GM19099 (cell line): ENCODE measurements at regions not wholly inside any gene's neighbourhood (a gene's known extent, or its start where the extent isn't known, plus 50 kb on each side); places are given as distances from the start of the nearest gene placed in this dataset.

Source experiments
- POLR2A ChIP-seq: IDR thresholded peaks from 3 replicates; pipeline ENCODE4 v1.6.1; 2011; ENCODE audit warnings: low read depth; ENCODE audit not compliant: insufficient read length; ENCODE audit errors: extremely low read depth

DNA sequence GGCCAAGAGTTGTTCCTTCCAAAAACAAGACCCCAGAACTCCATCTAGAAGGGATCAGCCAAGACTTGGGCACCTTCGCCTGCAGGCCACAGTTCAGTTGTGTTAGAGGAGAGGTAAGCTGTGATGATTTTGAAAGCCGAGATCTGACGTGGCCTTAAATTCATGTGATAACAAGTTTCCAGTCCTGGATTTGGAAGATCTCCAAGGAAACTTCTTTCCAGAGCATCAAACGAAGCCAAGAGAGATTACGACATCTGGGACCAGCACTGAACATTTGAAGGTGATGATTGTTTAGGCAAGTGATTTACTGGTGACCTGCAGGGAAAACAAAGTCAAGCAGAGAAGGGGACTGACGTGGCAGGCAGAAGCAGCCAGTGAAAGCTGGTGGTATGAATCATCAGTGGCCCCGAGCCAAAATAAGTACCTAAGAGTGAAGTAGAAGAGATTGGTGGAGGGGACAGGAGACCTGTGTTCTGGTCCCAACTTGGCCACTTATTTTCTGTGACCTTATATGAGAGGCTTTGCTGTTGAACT is 339.0 kb upstream of the PROK2 start:
- TF ChIP-seq POLR2A, result no peak

GRCh38 chr3:72120806-72121778 is 336.1 kb upstream of the PROK2 start:
- TF ChIP-seq POLR2A, result no peak

- no peak for TF ChIP-seq POLR2A
Measured at GRCh38 chr3:72120039-72120438, 335.1 kb upstream of the PROK2 start.

DNA sequence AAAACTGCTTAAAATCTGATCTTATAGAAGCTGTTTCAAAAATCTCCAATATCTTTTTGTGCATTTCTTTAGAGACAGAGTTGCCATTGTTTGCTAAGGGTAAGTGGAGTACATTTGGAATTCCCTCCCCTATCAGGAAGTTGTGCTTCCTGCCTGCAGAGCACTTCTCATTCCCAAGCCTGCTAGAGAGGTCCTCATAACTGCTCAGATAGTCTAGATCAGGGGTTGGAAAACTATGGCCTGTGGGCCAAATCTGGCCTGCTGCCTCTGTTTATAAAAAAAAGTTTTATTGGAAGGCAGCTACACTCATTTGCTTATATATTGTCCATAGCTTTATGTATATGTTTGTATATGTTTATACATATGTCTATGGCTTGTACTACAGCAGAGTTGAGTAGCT is 333.7 kb upstream of the PROK2 start:
- TF ChIP-seq POLR2A, result no peak

DNA sequence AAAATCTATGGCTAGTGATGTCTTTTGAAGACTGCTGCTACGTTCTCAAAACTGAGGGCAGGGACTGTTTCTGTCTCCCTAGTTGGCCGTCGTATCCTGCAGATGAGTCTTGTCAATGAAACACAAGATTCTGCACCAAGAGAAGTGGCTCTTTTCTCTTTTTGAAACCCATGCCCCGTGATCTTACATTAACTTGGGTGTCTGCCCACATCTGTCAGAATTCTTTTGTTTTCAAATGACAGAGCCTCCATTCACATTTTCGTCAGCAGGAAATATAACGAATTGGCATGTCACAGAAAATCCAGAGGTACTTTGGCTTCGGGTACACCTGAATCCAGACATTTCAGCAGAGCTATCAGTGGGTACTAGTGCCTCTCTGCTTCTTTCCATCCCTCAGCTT is 331.3 kb upstream of the PROK2 start:
- TF ChIP-seq POLR2A, result no peak

- TF ChIP-seq POLR2A, result no peak
Measured at GRCh38 chr3:72115307-72115706, 330.4 kb upstream of the PROK2 start.

DNA sequence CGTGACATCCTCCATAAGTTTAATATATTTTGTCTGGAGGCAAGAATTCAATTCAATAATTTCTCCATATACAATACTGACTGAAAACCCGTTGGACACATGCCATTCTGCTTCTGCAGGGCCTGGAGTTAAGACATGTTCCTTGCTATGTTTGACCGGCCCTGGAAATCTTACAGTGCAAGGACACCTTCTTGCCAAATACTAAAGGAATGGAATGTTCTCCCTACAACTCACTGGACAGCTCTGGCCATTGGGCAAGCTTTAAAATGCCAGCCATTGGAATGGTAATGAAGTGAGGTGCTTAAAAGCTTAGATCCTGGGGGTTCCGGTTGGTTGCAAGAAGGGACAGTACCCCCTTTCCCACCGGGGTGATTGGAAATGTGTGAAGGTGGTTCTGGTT is 329.8 kb upstream of the PROK2 start:
- TF ChIP-seq POLR2A, result no peak

GRCh38 chr3:72113964-72114363 is 329.0 kb upstream of the PROK2 start:
- TF ChIP-seq POLR2A, result no peak

DNA sequence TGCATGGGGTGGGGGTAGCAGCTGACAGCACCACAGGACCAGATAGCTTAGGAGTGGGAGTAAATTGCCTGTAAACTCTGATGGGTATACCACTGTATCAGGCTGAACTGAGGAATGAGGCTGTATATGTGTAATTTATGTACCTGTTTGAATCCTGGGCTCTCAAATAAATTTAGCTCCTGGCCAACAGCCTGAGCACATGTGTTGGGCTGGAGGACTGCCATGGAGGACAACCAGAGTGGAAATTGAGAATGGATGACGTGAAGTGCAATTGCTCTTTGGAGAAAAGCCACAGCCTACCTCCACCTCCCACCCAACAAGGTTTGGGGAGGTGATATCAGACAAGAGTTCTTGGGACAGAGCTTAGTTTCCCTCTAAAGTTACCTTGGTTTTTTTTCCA is 328.6 kb upstream of the PROK2 start:
- TF ChIP-seq POLR2A, result no peak

GRCh38 chr3:72112435-72112834 is 327.5 kb upstream of the PROK2 start:
- TF ChIP-seq POLR2A, result no peak

DNA sequence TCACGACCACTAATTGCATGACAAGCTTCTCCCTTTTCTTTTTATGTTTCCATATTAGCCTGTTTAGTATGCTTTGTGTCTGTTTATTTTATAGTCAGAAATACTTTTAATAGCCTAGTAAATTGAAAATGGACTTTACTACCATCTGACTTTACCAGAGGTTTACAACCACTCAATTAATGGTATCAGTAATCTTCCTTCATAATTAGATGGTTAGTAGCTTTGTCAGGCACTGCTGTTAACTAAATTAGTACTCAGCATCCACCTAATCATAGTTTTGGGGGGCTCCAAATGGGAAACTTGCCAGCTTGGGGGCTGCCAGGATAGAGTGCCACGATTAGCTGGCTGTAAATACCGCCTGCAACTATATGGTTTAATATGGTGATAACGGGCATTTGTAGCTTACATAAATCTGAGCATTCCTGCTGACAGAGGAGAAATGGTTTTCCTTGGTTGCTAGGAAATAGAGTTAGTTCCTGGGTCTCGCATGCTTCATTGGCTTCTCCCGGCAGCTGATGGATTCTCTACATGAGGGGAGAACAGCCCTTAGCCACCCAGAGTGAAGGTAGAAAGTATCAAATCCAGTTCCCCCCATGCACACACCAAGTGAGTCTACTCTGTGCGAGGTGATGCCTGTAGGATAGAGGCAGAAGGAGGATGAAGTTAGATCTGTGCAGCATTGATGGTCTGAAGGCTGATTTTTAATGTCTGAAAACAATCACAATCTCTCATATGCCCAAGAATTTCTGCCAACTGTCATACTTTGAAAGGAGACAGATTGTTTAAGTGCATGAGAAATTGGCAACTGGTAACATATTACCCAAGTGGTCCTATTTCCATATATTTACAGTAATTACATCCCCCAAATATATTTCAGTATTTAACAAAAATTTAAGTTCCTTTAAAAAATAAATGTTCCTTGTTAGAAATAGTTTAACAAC is 326.6 kb upstream of the PROK2 start:
- TF ChIP-seq POLR2A, result no peak

DNA sequence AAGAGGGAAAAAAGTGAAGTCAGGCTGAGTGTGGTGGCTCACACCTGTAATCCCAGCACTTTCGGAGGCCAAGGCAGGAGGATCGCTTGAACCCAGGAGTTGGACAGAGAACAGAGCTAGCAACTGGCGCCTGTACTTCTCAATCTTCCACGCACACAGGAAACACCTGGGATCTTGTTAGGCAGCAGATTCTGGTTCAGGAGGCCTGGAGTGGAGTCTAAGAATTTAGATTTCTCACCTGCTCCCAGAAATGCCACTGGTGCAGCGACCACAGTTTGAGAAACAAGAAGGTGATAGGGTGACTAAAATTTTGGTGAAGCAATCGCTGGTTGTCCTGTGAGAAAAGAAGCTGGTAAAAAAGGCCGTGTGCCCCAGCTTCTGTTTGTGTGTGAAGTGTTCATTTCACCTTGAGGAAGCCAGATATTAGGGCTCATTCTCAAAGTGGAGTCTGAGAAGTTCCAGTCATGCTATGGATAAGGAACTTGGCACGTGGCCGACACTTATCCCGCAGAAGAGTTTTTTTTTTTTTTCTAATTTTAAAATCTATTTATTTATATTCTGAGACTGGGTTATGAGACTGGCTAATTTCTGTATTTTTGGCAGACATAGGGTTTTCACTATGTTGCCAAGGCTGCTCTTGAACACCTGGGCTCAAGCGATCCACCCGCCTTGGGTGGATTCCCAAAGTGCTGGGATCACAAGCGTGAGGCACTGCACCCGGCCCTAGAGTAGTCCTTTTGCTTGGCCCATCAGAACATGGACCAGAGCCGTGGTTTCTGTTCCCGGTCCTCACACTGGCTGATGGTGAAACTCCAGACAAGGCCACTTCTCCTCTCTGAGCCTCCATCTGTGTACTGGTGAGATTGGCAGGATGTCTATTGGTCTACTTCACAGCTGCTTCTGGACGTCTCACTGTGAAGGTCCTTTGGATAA is 324.6 kb upstream of the PROK2 start:
- no peak for TF ChIP-seq POLR2A

DNA sequence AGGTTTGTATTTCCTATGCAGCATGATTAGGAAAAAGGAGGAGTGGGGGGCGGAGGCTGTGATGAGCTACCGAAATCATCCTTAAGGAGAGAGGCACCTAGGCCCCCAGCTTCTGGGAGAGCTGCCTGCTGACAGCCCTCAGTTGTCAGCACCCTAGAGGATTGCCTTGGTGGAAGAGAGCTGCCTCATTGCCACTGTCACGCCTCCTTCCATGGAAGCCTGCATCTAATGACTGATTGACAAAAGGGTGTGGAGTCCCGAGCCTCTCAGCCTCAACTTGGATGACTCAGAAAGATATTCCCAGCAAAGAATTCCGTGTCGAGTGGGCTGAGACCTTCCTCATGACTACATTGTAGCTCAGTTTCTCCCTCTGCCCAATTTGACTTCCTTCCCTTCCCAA is 320.4 kb upstream of the PROK2 start:
- no peak for TF ChIP-seq POLR2A

DNA sequence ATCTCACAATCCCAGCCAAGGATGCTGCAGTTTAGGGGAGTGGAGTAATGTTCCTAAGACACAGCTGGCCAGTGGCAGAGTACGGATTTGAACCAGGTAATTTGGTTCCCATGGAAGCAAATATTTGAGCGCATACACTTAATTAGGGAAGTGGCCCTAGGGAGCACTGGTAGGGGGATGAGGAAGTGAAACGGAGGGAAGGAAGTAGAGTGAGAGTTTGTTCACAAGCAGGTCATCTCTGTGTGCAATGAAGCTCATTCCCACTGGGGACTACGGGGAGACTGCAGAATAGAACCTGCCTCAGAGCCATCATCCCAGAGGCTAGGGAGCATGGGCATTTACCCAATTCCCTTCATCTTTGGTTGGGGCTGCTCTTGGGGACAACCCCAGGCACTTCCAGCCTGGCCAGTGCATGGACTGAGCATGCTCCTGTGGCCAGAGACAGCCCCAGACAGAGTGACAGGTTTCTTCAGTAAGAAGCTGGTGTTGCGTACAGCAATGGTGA is 317.2 kb upstream of the PROK2 start:
- no peak for TF ChIP-seq POLR2A
